ENCODE measurements at regions not wholly inside any gene's neighbourhood (a gene's known extent, or its start where the extent isn't known, plus 50 kb on each side); places are given as distances from the start of the nearest gene placed in this dataset.

DNA sequence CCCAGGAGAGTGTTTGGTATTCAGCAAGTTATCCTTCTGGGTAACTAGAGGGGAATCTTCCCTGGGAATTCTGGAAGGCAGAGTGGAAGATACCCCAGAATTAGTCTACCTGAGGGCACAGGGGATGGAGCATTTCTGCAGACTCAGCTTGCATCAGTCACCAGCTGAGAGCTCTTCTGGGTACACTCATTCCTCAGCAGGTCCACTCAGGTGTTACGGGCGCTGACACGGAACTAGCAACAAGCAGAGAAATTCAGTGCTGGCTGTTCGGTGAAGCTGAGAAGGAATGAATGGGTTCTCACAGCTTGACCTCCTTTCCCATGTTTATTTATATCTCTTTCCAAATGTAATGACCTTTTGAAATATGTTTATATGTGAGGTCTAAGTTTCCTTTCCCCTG lies 106.0 kb upstream of the PNPLA4 start:
- TF ChIP-seq EZH2phosphoT487 (IDR thresholded peaks at IDR 0.05; ENCODE audit: borderline replicate concordance, low read length) (no peak), CTCF (IDR thresholded peaks at IDR 0.05; ENCODE audit: low read depth, low read length, poor library complexity, severe bottlenecking) (no peak)
